OCI-LY1 (cell line): ENCODE measurements at regions not wholly inside any gene's neighbourhood (a gene's known extent, or its start where the extent isn't known, plus 50 kb on each side); places are given as distances from the start of the nearest gene placed in this dataset.

Experiments used
- EZH2 ChIP-seq: fragments of 200-600 bp; sonication (generic), shearing (Covaris generic); IDR thresholded peaks from 2 replicates; pipeline ENCODE4 v1.8.0; 2017; ENCODE audit warnings: borderline replicate concordance, mixed run types, mild to moderate bottlenecking, antibody characterized with exemption, low read length, moderate library complexity, mixed read lengths
- TF ChIP-seq, protein P1 (sequence below): fragments of 200-600 bp; sonication (generic), shearing (Covaris generic); IDR thresholded peaks from 2 replicates; pipeline ENCODE4 v1.5.1; 2017; ENCODE audit warnings: mild to moderate bottlenecking, antibody characterized with exemption, low read length, moderate library complexity, mixed read lengths

DNA sequence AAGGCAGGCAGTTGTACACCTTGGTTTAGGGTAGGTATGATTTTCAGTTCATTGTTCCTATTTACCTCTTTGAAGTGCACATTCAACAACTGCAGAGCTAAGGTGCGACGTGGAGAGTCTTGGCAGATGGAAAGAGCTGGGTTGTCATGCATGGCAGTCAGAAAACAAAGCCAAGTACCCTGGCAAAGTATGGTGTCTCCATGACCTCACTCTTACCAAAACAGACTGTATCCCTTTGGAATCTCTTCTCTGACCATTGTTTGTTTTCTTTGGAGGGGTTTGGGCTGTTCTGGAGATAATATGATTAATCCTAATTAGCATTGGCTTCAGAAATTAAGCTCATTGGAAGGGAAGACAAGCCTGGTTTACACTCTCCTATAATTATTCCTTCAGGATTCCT is 665.7 kb downstream of the DNAH5 start:
- TF ChIP-seq, protein P1, sequence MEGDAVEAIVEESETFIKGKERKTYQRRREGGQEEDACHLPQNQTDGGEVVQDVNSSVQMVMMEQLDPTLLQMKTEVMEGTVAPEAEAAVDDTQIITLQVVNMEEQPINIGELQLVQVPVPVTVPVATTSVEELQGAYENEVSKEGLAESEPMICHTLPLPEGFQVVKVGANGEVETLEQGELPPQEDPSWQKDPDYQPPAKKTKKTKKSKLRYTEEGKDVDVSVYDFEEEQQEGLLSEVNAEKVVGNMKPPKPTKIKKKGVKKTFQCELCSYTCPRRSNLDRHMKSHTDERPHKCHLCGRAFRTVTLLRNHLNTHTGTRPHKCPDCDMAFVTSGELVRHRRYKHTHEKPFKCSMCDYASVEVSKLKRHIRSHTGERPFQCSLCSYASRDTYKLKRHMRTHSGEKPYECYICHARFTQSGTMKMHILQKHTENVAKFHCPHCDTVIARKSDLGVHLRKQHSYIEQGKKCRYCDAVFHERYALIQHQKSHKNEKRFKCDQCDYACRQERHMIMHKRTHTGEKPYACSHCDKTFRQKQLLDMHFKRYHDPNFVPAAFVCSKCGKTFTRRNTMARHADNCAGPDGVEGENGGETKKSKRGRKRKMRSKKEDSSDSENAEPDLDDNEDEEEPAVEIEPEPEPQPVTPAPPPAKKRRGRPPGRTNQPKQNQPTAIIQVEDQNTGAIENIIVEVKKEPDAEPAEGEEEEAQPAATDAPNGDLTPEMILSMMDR: no peak
- no peak for TF ChIP-seq EZH2
